Neutrophil (primary cell): ENCODE measurements at regions not wholly inside any gene's neighbourhood (a gene's known extent, or its start where the extent isn't known, plus 50 kb on each side); places are given as distances from the start of the nearest gene placed in this dataset.
"Not testable (repeated sequence)": the region's sequence is repeated elsewhere in the genome, so short reads cannot be mapped to it uniquely, and the experiment has no call there.

Source experiments
- H3K27ac ChIP-seq: fragments of 200-600 bp; sonication (generic); 2 replicates; pipeline ENCODE4 v1.5.1; 2016; ENCODE audit warnings: mild to moderate bottlenecking, moderate library complexity
- H3K27me3 ChIP-seq: fragments of 200-600 bp; sonication (generic); 2 replicates; pipeline ENCODE4 v1.6.0; 2016; ENCODE audit warnings: mild to moderate bottlenecking
- H3K36me3 ChIP-seq: fragments of 200-600 bp; sonication (generic); 2 replicates; pipeline ENCODE4 v1.5.1; 2017
- H3K4me1 ChIP-seq, 2 experiments: fragments of 200-600 bp in 1 of 2; sonication (generic) in 1 of 2; 1 replicate in 1 of 2; 2 replicates in 1 of 2; pipeline versions ENCODE4 v1.5.1 to v1.6.1; 2013 to 2016; ENCODE audit warnings: low read depth in 1 of 2, low read length in 1 of 2, mild to moderate bottlenecking in 1 of 2, moderate library complexity in 1 of 2; ENCODE audit not compliant: control insufficient read depth in 1 of 2, insufficient read depth in 1 of 2
- H3K4me3 ChIP-seq, 2 experiments: fragments of 200-600 bp in 1 of 2; sonication (generic) in 1 of 2; 1 replicate in 1 of 2; 2 replicates in 1 of 2; pipeline ENCODE4 v1.5.1; 2013 to 2016; ENCODE audit warnings: low read depth in 1 of 2, low read length in 1 of 2, mild to moderate bottlenecking in 1 of 2, moderate library complexity in 1 of 2
- H3K9me3 ChIP-seq: fragments of 200-600 bp; sonication (generic); 2 replicates; pipeline ENCODE4 v1.5.1; 2016
- CTCF ChIP-seq: fragments of 200-600 bp; sonication (generic); IDR thresholded peaks from 2 replicates; pipeline ENCODE4 v1.5.1; 2016; ENCODE audit warnings: antibody characterized with exemption

- H3K36me3 ChIP-seq, result no peaks in the 10 kb centered on the region
- H3K27ac ChIP-seq, result no peak overlapping the region
- no peak for TF ChIP-seq CTCF
- no peaks in the 10 kb centered on the region for H3K27me3 ChIP-seq
- no peaks in the 10 kb centered on the region for H3K4me1 ChIP-seq
- H3K9me3 ChIP-seq, result peaks cover 2% of the 10 kb centered on the region
- no peak overlapping the region for H3K4me3 ChIP-seq
Observed at GRCh38 chr3:160047876-160048275, 59.2 kb downstream of the IL12A start.

GRCh38 chr3:160049038-160049437 is 60.4 kb downstream of the IL12A start:
- no peak overlapping the region for H3K4me3 ChIP-seq
- no peak overlapping the region for H3K27ac ChIP-seq
- TF ChIP-seq CTCF, result no peak
- no peaks in the 10 kb centered on the region for H3K27me3 ChIP-seq
- no peaks in the 10 kb centered on the region for H3K4me1 ChIP-seq
- no peaks in the 10 kb centered on the region for H3K9me3 ChIP-seq
- no peaks in the 10 kb centered on the region for H3K36me3 ChIP-seq

GRCh38 chr3:160049565-160049964 is 60.9 kb downstream of the IL12A start:
- H3K27me3 ChIP-seq, result no peaks in the 10 kb centered on the region
- H3K36me3 ChIP-seq, result no peaks in the 10 kb centered on the region
- no peak overlapping the region for H3K27ac ChIP-seq
- H3K4me1 ChIP-seq, result no peaks in the 10 kb centered on the region
- no peaks in the 10 kb centered on the region for H3K9me3 ChIP-seq
- TF ChIP-seq CTCF, result no peak
- H3K4me3 ChIP-seq, result no peak overlapping the region

GRCh38 chr3:160049988-160050387 is 61.4 kb downstream of the IL12A start:
- no peaks in the 10 kb centered on the region for H3K27me3 ChIP-seq
- no peak overlapping the region for H3K4me3 ChIP-seq
- no peaks in the 10 kb centered on the region for H3K36me3 ChIP-seq
- H3K4me1 ChIP-seq, result no peaks in the 10 kb centered on the region
- no peaks in the 10 kb centered on the region for H3K9me3 ChIP-seq
- no peak overlapping the region for H3K27ac ChIP-seq
- no peak for TF ChIP-seq CTCF

GRCh38 chr3:160052385-160053047 is 63.9 kb downstream of the IL12A start:
- Histone ChIP-seq H3K4me1 (no peaks in the 10 kb centered on the region), H3K27me3 (no peaks in the 10 kb centered on the region), H3K27ac (no peak overlapping the region), H3K9me3 (no peaks in the 10 kb centered on the region), H3K36me3 (no peaks in the 10 kb centered on the region), H3K4me3 (no peak overlapping the region)
- no peak for TF ChIP-seq CTCF

GRCh38 chr3:160053048-160053391 is 64.4 kb downstream of the IL12A start:
- Histone ChIP-seq H3K9me3 (no peaks in the 10 kb centered on the region), H3K4me1 (no peaks in the 10 kb centered on the region), H3K27ac (no peak overlapping the region), H3K27me3 (no peaks in the 10 kb centered on the region), H3K4me3 (no peak overlapping the region), H3K36me3 (no peaks in the 10 kb centered on the region)
- TF ChIP-seq CTCF, result no peak

- H3K27ac ChIP-seq, H3K36me3 ChIP-seq, H3K9me3 ChIP-seq: not testable (repeated sequence)
Observed at GRCh38 chr3:160054862-160055261, 66.2 kb downstream of the IL12A start.

More at GRCh38 chr3:160054862-160055261, 66.2 kb downstream of the IL12A start:
- H3K4me3 ChIP-seq, H3K4me1 ChIP-seq, H3K27me3 ChIP-seq: not testable (repeated sequence)
